PFSK-1 (cell line): ENCODE measurements at regions not wholly inside any gene's neighbourhood (a gene's known extent, or its start where the extent isn't known, plus 50 kb on each side); places are given as distances from the start of the nearest gene placed in this dataset.

Source experiments
- POLR2AphosphoS5 ChIP-seq: IDR thresholded peaks from 2 replicates; pipeline ENCODE4 v1.6.1; 2012; ENCODE audit warnings: low read depth, mild to moderate bottlenecking, control low read depth, low read length, moderate library complexity
- TAF1 ChIP-seq: IDR thresholded peaks from 2 replicates; pipeline ENCODE4 v1.6.1; 2012; ENCODE audit warnings: low read length, control low read depth, borderline replicate concordance; ENCODE audit not compliant: insufficient read depth

GRCh38 chr6:23842760-23843159, 283.3 kb upstream of the NRSN1 start:
- TF ChIP-seq POLR2AphosphoS5 (no peak), TAF1 (no peak)
